ENCODE measurements at regions not wholly inside any gene's neighbourhood (a gene's known extent, or its start where the extent isn't known, plus 50 kb on each side); places are given as distances from the start of the nearest gene placed in this dataset.

GRCh38 chr11:25777343-25777742, 554.6 kb upstream of the ANO3 start:
- no peaks in the 10 kb centered on the region for H3K27me3 ChIP-seq (ENCODE audit: control insufficient read depth in 3 of 3, insufficient read depth in 3 of 3, low read length in 2 of 3)
- H3K4me3 ChIP-seq = no peak overlapping the region
- 61 to 70% methylated on average over 2 of the region's 2 CpGs for WGBS, 2 donors
- no peak overlapping the region for H3K9ac ChIP-seq (ENCODE audit: insufficient read depth in 1 of 2, low read length in 2 of 2)
- TF ChIP-seq, protein P1, sequence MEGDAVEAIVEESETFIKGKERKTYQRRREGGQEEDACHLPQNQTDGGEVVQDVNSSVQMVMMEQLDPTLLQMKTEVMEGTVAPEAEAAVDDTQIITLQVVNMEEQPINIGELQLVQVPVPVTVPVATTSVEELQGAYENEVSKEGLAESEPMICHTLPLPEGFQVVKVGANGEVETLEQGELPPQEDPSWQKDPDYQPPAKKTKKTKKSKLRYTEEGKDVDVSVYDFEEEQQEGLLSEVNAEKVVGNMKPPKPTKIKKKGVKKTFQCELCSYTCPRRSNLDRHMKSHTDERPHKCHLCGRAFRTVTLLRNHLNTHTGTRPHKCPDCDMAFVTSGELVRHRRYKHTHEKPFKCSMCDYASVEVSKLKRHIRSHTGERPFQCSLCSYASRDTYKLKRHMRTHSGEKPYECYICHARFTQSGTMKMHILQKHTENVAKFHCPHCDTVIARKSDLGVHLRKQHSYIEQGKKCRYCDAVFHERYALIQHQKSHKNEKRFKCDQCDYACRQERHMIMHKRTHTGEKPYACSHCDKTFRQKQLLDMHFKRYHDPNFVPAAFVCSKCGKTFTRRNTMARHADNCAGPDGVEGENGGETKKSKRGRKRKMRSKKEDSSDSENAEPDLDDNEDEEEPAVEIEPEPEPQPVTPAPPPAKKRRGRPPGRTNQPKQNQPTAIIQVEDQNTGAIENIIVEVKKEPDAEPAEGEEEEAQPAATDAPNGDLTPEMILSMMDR (IDR thresholded peaks at IDR 0.05; ENCODE audit: control extremely low read depth, extremely low read depth) = no peak
- no peaks in the 10 kb centered on the region for H3K36me3 ChIP-seq (ENCODE audit: control insufficient read depth in 4 of 4, insufficient read depth in 4 of 4, low read length in 4 of 4)
- H3K9me3 ChIP-seq (ENCODE audit: control insufficient read depth in 4 of 4, insufficient read depth in 3 of 4, low read length in 3 of 4) = peaks cover 0 to under 1% (median 0%) of the 10 kb centered on the region in 4 donors
- no peak overlapping the region for H3K27ac ChIP-seq (ENCODE audit: low read depth in 1 of 2, low read length in 1 of 2)
- no peaks in the 10 kb centered on the region for H3K4me1 ChIP-seq (ENCODE audit: control insufficient read depth in 5 of 5, insufficient read depth in 5 of 5, low read length in 5 of 5)
- DNase-seq (no peak), ATAC-seq (ENCODE audit: insufficient read depth, low FRiP score) (no peak)

- H3K36me3 ChIP-seq (ENCODE audit: control insufficient read depth in 4 of 4, insufficient read depth in 4 of 4, low read length in 4 of 4) = no peaks in the 10 kb centered on the region
- TF ChIP-seq, protein P1 (IDR thresholded peaks at IDR 0.05; ENCODE audit: control extremely low read depth, extremely low read depth) = no peak
- no peak overlapping the region for H3K9ac ChIP-seq (ENCODE audit: insufficient read depth in 1 of 2, low read length in 2 of 2)
- no peaks in the 10 kb centered on the region for H3K4me1 ChIP-seq (ENCODE audit: control insufficient read depth in 5 of 5, insufficient read depth in 5 of 5, low read length in 5 of 5)
- no peaks in the 10 kb centered on the region for H3K27me3 ChIP-seq (ENCODE audit: control insufficient read depth in 3 of 3, insufficient read depth in 3 of 3, low read length in 2 of 3)
- ATAC-seq (ENCODE audit: insufficient read depth, low FRiP score) = no peak
- no peak overlapping the region for H3K27ac ChIP-seq (ENCODE audit: low read depth in 1 of 2, low read length in 1 of 2)
- no peak overlapping the region for H3K4me3 ChIP-seq
- no peak for DNase-seq
- peaks cover 0 to 3% (median 0%) of the 10 kb centered on the region in 4 donors for H3K9me3 ChIP-seq (ENCODE audit: control insufficient read depth in 4 of 4, insufficient read depth in 3 of 4, low read length in 3 of 4)
- WGBS, 2 donors = 60 to 77% methylated on average over 1 of the region's 1 CpG
Observed at GRCh38 chr11:25779033-25779432, 552.9 kb upstream of the ANO3 start.

DNA sequence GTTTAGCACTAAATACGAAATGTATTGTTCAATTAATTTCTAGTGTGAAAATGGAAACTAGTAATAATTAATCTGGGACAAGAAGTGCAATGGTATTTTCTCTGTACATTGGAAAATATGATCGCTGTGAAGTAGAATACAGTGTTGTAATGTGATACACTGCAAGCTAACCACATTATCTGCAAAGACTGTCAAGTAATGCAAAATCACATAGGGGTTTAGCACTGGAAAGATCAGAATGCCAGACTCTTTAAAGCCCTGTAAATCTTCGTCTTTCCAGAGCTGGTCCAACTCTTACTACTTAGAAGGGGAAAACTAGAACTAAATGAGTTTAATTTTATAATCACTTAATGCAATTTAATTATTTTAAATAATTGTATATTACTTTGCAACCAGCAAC, 544.5 kb upstream of the ANO3 start:
- DNase-seq = no peak
- Histone ChIP-seq H3K4me1 (ENCODE audit: control insufficient read depth in 5 of 5, insufficient read depth in 5 of 5, low read length in 5 of 5) (no peaks in the 10 kb centered on the region), H3K9ac (ENCODE audit: insufficient read depth in 1 of 2, low read length in 2 of 2) (no peak overlapping the region), H3K36me3 (ENCODE audit: control insufficient read depth in 4 of 4, insufficient read depth in 4 of 4, low read length in 4 of 4) (no peaks in the 10 kb centered on the region), H3K9me3 (ENCODE audit: control insufficient read depth in 4 of 4, insufficient read depth in 3 of 4, low read length in 3 of 4) (peaks cover 0 to 2% (median 0%) of the 10 kb centered on the region in 4 donors), H3K4me3 (no peak overlapping the region), H3K27me3 (ENCODE audit: control insufficient read depth in 3 of 3, insufficient read depth in 3 of 3, low read length in 2 of 3) (no peaks in the 10 kb centered on the region), H3K27ac (ENCODE audit: low read depth in 1 of 2, low read length in 1 of 2) (no peak overlapping the region)
- TF ChIP-seq, protein P1 (IDR thresholded peaks at IDR 0.05; ENCODE audit: control extremely low read depth, extremely low read depth) = no peak
- WGBS, 2 donors = 52 to 55% methylated on average over 3 of the region's 3 CpGs
- no peak for ATAC-seq (ENCODE audit: insufficient read depth, low FRiP score)

GRCh38 chr11:25790396-25790795, 541.5 kb upstream of the ANO3 start:
- Histone ChIP-seq H3K9ac (ENCODE audit: insufficient read depth in 1 of 2, low read length in 2 of 2) (no peak overlapping the region), H3K36me3 (ENCODE audit: control insufficient read depth in 4 of 4, insufficient read depth in 4 of 4, low read length in 4 of 4) (no peaks in the 10 kb centered on the region), H3K27me3 (ENCODE audit: control insufficient read depth in 3 of 3, insufficient read depth in 3 of 3, low read length in 2 of 3) (no peaks in the 10 kb centered on the region), H3K4me3 (no peak overlapping the region), H3K9me3 (ENCODE audit: control insufficient read depth in 4 of 4, insufficient read depth in 3 of 4, low read length in 3 of 4) (no peaks in the 10 kb centered on the region), H3K4me1 (ENCODE audit: control insufficient read depth in 5 of 5, insufficient read depth in 5 of 5, low read length in 5 of 5) (no peaks in the 10 kb centered on the region), H3K27ac (ENCODE audit: low read depth in 1 of 2, low read length in 1 of 2) (no peak overlapping the region)
- TF ChIP-seq, protein P1 (IDR thresholded peaks at IDR 0.05; ENCODE audit: control extremely low read depth, extremely low read depth) = no peak
- DNase-seq (no peak), ATAC-seq (ENCODE audit: insufficient read depth, low FRiP score) (no peak)
- 70 to 72% methylated on average over 1 of the region's 1 CpG for WGBS, 2 donors
